Psoas muscle (tissue), 7 donors: ENCODE measurements at regions not wholly inside any gene's neighbourhood (a gene's known extent, or its start where the extent isn't known, plus 50 kb on each side); places are given as distances from the start of the nearest gene placed in this dataset.

Experiments
- ATAC-seq, 4 donors: fragments of 200-7000 bp; cut with Tn5 transposase; one replicate each; pipeline ENCODE4 v1.9.1; 2020; ENCODE audit warnings: moderate library complexity in 3 of 4, mild to moderate bottlenecking in 2 of 4
- DNase-seq, 2 donors: peaks; one replicate each; pipeline ENCODE4 v3.0.0-alpha.2; 2020
- H3K27ac ChIP-seq: fragments of 200-600 bp; one replicate; pipeline ENCODE4 v1.8.0; 2022
- H3K27me3 ChIP-seq, 3 donors: fragments of 200-600 bp in 1 of 3; one replicate each; pipeline versions ENCODE4 v1.6.1 to v1.8.0; 2013 to 2022; ENCODE audit warnings: low read length in 2 of 3, mild to moderate bottlenecking in 2 of 3, moderate library complexity in 1 of 3; ENCODE audit not compliant: insufficient read depth in 3 of 3
- H3K36me3 ChIP-seq, 2 donors: fragments of 200-600 bp in 1 of 2; one replicate each; pipeline versions ENCODE4 v1.6.1 to v1.8.0; 2013 to 2022; ENCODE audit warnings: low read depth in 1 of 2, mild to moderate bottlenecking in 1 of 2, moderate library complexity in 1 of 2; ENCODE audit not compliant: insufficient read depth in 1 of 2
- H3K4me1 ChIP-seq: fragments of 200-600 bp; one replicate; pipeline ENCODE4 v1.8.0; 2022
- H3K4me3 ChIP-seq: fragments of 200-600 bp; one replicate; pipeline ENCODE4 v1.8.0; 2022; ENCODE audit warnings: mild to moderate bottlenecking
- H3K9me3 ChIP-seq: fragments of 200-600 bp; one replicate; pipeline ENCODE4 v1.8.0; 2022
- CTCF ChIP-seq: fragments of 200-600 bp; IDR thresholded peaks from one replicate; pipeline ENCODE4 v1.8.0; 2022; ENCODE audit warnings: antibody characterized with exemption
- WGBS, 3 donors: extraction: QIAGEN DNeasy Blood & Tissue Kit; methylation state at CpG; one replicate each; pipeline versions ENCODE4 v1.1.6 to v1.1.7; 2013; 5-methylcytosine and 5-hydroxymethylcytosine counted together
- intact Hi-C, 2 donors: fragments of 100-400 bp; cut with DNase I; formaldehyde crosslinking; loops; one replicate each; pipeline versions ENCODE4 v1.11.0 to v1.14.2; 2022
- donor health status: healthy with polysubstance abuse.
- donor health status: DM: no; HTN: no; CAD: no; lungs with moderate emphysema.
- donor health status: Bipolar disorder and iron deficiency.
- donor health status: healthy.
- donor health status: DM: yes; HTN: yes; CAD: no.
- donor health status: DM: no; HTN: no; CAD: no.
- donor health status: DM: yes; HTN: yes; CAD: no.

- ATAC-seq: no peak
- Histone ChIP-seq H3K27ac (no peak overlapping the region), H3K36me3 (no peaks in the 10 kb centered on the region), H3K9me3 (no peaks in the 10 kb centered on the region), H3K4me1 (no peaks in the 10 kb centered on the region), H3K4me3 (no peak overlapping the region), H3K27me3 (peaks cover 0 to 6% (median 0%) of the 10 kb centered on the region in 3 donors)
- 24 to 28% (median 26%) methylated on average over 2 of the region's 2 CpGs for WGBS, 3 donors
- no peak for TF ChIP-seq CTCF
- intact Hi-C loops: no loop called here
- no peak for DNase-seq
These were observed 207.9 kb upstream of the ISX start for GRCh38 chr22:34858066-34858465.

GRCh38 chr22:34861787-34862186 lies 204.2 kb upstream of the ISX start:
- DNase-seq (no peak), ATAC-seq (no peak)
- 78 to 90% (median 80%) methylated on average over 2 of the region's 2 CpGs for WGBS, 3 donors
- no peak overlapping the region for H3K27ac ChIP-seq
- H3K4me1 ChIP-seq: no peaks in the 10 kb centered on the region
- TF ChIP-seq CTCF: no peak
- no peak overlapping the region for H3K4me3 ChIP-seq
- H3K9me3 ChIP-seq: no peaks in the 10 kb centered on the region
- peaks cover 0 to 4% (median 3%) of the 10 kb centered on the region in 3 donors for H3K27me3 ChIP-seq
- no peaks in the 10 kb centered on the region for H3K36me3 ChIP-seq
- intact Hi-C loops: no loop called here

- H3K27me3 ChIP-seq: peaks cover 0 to 4% (median 3%) of the 10 kb centered on the region in 3 donors
- intact Hi-C loops: no loop called here
- no peak for TF ChIP-seq CTCF
These were observed 199.9 kb upstream of the ISX start for GRCh38 chr22:34866081-34866480.

GRCh38 chr22:34866495-34867131 lies 199.3 kb upstream of the ISX start:
- no peak overlapping the region for H3K27ac ChIP-seq
- intact Hi-C loops: no loop called here
- no peaks in the 10 kb centered on the region for H3K4me1 ChIP-seq
- peaks cover 0 to 4% (median 3%) of the 10 kb centered on the region in 3 donors for H3K27me3 ChIP-seq
- ATAC-seq (peak in 1 of 4 donors; percentile 61), DNase-seq (no peak)
- no peaks in the 10 kb centered on the region for H3K36me3 ChIP-seq
- no peak for TF ChIP-seq CTCF
- no peak overlapping the region for H3K4me3 ChIP-seq
- no peaks in the 10 kb centered on the region for H3K9me3 ChIP-seq
- WGBS, 3 donors: 33 to 41% (median 35%) methylated on average over 4 of the region's 4 CpGs

More at GRCh38 chr22:34866081-34866480, 199.9 kb upstream of the ISX start:
- Histone ChIP-seq H3K27ac (no peak overlapping the region), H3K4me1 (no peaks in the 10 kb centered on the region), H3K9me3 (no peaks in the 10 kb centered on the region), H3K4me3 (no peak overlapping the region), H3K36me3 (no peaks in the 10 kb centered on the region)
- ATAC-seq (no peak), DNase-seq (no peak)
- 64 to 70% (median 68%) methylated on average over 4 of the region's 4 CpGs for WGBS, 3 donors

GRCh38 chr22:34877506-34877905 lies 188.5 kb upstream of the ISX start:
- 67 to 89% (median 76%) methylated on average over 1 of the region's 1 CpG for WGBS, 3 donors
- no peak overlapping the region for H3K27ac ChIP-seq
- DNase-seq (no peak), ATAC-seq (no peak)
- no peaks in the 10 kb centered on the region for H3K27me3 ChIP-seq
- TF ChIP-seq CTCF: no peak
- H3K36me3 ChIP-seq: no peaks in the 10 kb centered on the region
- intact Hi-C loops: no loop called here
- H3K4me3 ChIP-seq: no peak overlapping the region
- no peaks in the 10 kb centered on the region for H3K4me1 ChIP-seq
- H3K9me3 ChIP-seq: no peaks in the 10 kb centered on the region
